Left lung (tissue), 4 donors: ENCODE measurements at regions not wholly inside any gene's neighbourhood (a gene's known extent, or its start where the extent isn't known, plus 50 kb on each side); places are given as distances from the start of the nearest gene placed in this dataset.

Experiments used
- ATAC-seq: fragments of 200-7000 bp; cut with Tn5 transposase; one replicate; pipeline ENCODE4 v1.9.1; 2020; ENCODE audit warnings: moderate library complexity
- DNase-seq, 4 donors: peaks; one replicate each; pipeline ENCODE4 v3.0.0-alpha.2; 2013 to 2020
- H3K27ac ChIP-seq, 2 donors: fragments of 200-600 bp; sonication (generic) in 1 of 2; one replicate each; pipeline versions ENCODE4 v1.5.0 to v1.8.0; 2020 to 2021
- H3K27me3 ChIP-seq, 2 donors: fragments of 200-600 bp; sonication (generic) in 1 of 2; one replicate each; pipeline versions ENCODE4 v1.5.0 to v1.8.0; 2020 to 2021
- H3K36me3 ChIP-seq, 2 donors: fragments of 200-600 bp; sonication (generic) in 1 of 2; one replicate each; pipeline versions ENCODE4 v1.5.0 to v1.8.0; 2020 to 2021
- H3K4me1 ChIP-seq, 2 donors: fragments of 200-600 bp; one replicate each; pipeline ENCODE4 v1.8.0; 2021
- H3K4me3 ChIP-seq, 2 donors: fragments of 200-600 bp; sonication (generic) in 1 of 2; one replicate each; pipeline versions ENCODE4 v1.5.0 to v1.8.0; 2020 to 2021; ENCODE audit warnings: mild to moderate bottlenecking in 1 of 2
- H3K9me3 ChIP-seq, 2 donors: fragments of 200-600 bp; sonication (generic) in 1 of 2; one replicate each; pipeline versions ENCODE4 v1.5.0 to v1.8.0; 2020 to 2021
- intact Hi-C, 2 donors: fragments of 100-400 bp; cut with DNase I; formaldehyde crosslinking; loops; one replicate each; pipeline versions ENCODE4 v1.11.2 to v1.14.2; 2022
- TF ChIP-seq, protein P1 (sequence below), 2 donors: fragments of 200-600 bp; sonication (generic) in 1 of 2; IDR thresholded peaks; one replicate each; pipeline versions ENCODE4 v1.5.0 to v1.8.0; 2021; ENCODE audit warnings: antibody characterized with exemption in 2 of 2
- donor health status: DM: no; HTN: yes; CAD: no.
- donor health status: DM: no; HTN: no; CAD: no.

DNA sequence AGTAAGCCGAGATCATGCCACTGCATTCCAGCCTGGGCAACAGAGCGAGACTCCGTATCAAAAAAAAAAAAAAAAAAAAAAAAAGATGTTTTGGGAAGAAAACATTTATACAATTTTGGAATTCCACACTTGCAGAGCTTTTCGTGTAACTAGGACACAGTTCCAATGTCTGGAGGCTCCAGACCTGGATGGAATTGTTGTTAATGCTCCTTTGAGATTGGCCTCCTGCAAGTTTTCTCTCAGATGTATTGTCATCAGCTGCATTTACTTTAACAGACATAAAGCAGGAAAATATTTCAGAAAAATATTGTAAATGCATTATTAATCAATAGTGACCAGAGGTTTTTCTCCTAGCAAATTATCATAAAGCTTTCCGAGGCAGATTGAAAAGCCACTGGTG is 124.1 kb downstream of the RBM43 start:
- no peak overlapping the region for H3K4me3 ChIP-seq
- no peaks in the 10 kb centered on the region for H3K36me3 ChIP-seq
- no peak overlapping the region for H3K27ac ChIP-seq
- TF ChIP-seq, protein P1, sequence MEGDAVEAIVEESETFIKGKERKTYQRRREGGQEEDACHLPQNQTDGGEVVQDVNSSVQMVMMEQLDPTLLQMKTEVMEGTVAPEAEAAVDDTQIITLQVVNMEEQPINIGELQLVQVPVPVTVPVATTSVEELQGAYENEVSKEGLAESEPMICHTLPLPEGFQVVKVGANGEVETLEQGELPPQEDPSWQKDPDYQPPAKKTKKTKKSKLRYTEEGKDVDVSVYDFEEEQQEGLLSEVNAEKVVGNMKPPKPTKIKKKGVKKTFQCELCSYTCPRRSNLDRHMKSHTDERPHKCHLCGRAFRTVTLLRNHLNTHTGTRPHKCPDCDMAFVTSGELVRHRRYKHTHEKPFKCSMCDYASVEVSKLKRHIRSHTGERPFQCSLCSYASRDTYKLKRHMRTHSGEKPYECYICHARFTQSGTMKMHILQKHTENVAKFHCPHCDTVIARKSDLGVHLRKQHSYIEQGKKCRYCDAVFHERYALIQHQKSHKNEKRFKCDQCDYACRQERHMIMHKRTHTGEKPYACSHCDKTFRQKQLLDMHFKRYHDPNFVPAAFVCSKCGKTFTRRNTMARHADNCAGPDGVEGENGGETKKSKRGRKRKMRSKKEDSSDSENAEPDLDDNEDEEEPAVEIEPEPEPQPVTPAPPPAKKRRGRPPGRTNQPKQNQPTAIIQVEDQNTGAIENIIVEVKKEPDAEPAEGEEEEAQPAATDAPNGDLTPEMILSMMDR (IDR thresholded peaks at IDR 0.05): no peak
- no peaks in the 10 kb centered on the region for H3K9me3 ChIP-seq
- intact Hi-C loops: no loop called here
- H3K4me1 ChIP-seq: no peaks in the 10 kb centered on the region
- ATAC-seq (no peak), DNase-seq (no peak)
- H3K27me3 ChIP-seq: no peaks in the 10 kb centered on the region

DNA sequence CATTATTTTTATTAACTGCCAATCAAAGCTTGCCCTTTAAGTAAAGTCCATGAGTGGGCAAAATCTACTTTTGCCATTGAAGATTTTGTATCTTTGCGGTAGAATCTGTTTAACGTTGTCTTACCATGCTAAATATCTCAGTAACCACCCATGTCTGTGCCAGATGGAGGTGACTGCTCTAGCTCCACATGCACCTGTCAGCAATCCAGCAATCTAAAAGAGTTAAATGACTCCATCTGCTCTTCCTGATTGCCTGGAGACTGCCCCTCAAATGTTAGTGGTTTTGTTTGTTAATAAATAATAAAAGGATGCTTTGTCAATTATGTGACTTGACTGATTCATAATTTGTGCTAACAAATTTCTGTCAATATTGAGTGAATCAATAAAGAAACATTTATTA is 141.7 kb downstream of the RBM43 start:
- Histone ChIP-seq H3K27me3 (no peaks in the 10 kb centered on the region), H3K4me3 (no peak overlapping the region), H3K36me3 (no peaks in the 10 kb centered on the region), H3K27ac (no peak overlapping the region), H3K4me1 (no peaks in the 10 kb centered on the region), H3K9me3 (peaks cover 0 to 10% of the 10 kb centered on the region in 2 donors)
- DNase-seq: no peak
- intact Hi-C loops: no loop called here
- TF ChIP-seq, protein P1 (IDR thresholded peaks at IDR 0.05): no peak
- no peak for ATAC-seq

DNA sequence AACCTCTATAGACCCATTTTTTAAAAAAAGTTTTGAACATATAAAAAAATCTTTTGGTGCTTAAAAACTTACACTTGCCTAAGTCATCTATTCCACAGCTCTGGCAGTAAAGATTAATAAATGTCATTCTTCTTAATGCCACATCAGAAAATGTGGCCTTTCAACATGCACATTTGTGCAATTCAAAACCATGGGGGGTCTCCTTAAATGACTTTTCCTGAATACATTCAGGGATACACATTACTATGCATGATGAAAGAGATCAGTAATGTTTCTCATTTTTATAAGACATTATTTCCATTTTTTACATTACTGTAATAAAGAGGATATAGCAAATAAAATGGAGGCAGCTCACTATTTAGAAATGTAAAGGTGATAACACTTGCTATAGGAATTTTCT is 142.3 kb downstream of the RBM43 start:
- TF ChIP-seq, protein P1 (IDR thresholded peaks at IDR 0.05): no peak
- H3K36me3 ChIP-seq: no peaks in the 10 kb centered on the region
- H3K27me3 ChIP-seq: no peaks in the 10 kb centered on the region
- intact Hi-C loops: no loop called here
- H3K4me1 ChIP-seq: no peaks in the 10 kb centered on the region
- peaks cover 0 to 10% of the 10 kb centered on the region in 2 donors for H3K9me3 ChIP-seq
- no peak overlapping the region for H3K27ac ChIP-seq
- H3K4me3 ChIP-seq: no peak overlapping the region
- no peak for ATAC-seq
- no peak for DNase-seq

DNA sequence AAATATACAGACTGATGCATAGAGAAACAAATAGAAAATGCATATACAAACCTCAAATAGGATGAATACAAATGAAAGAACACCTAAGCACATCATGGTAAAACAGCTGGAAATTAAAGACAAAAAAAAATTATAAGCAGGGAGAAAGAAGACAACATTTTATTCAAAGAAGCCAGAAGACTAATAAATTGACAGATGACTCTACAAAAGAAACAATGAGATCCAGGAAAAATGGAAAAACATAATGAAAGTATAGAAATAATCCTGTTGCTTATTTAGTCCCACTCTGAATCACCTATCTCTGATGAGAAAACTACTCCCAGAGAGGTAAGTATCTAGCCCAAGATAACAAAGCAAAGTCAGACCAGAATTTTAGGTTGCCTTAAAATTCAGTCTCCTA is 143.4 kb downstream of the RBM43 start:
- Histone ChIP-seq H3K36me3 (no peaks in the 10 kb centered on the region), H3K4me1 (no peaks in the 10 kb centered on the region), H3K27me3 (no peaks in the 10 kb centered on the region), H3K9me3 (peaks cover 0 to 10% of the 10 kb centered on the region in 2 donors), H3K4me3 (no peak overlapping the region), H3K27ac (no peak overlapping the region)
- intact Hi-C loops: no loop called here
- TF ChIP-seq, protein P1 (IDR thresholded peaks at IDR 0.05): no peak
- ATAC-seq (no peak), DNase-seq (no peak)

DNA sequence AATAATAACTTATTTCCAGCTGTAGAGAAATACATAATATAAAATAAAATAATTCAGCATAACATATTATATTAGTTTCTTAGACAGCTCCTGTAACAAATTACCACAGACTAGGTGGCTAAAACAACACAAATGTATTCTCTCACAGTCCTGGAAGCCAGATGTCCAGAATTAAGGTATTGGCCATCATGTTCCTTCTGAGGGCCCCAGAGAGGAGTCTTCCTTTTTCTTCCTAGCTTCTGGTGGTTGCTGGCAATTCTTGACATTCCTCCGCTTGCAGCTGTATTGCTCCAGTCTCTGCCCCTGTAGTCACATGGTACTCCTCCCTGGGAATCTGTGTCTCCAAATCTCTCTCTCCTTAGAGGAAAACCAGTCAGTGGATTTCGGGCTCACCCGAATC is 146.8 kb downstream of the RBM43 start:
- no peak for ATAC-seq

More for the DNA sequence above, 146.8 kb downstream of the RBM43 start:
- H3K36me3 ChIP-seq: no peaks in the 10 kb centered on the region
- no peaks in the 10 kb centered on the region for H3K27me3 ChIP-seq
- TF ChIP-seq, protein P1 (IDR thresholded peaks at IDR 0.05): no peak
- no peak overlapping the region for H3K4me3 ChIP-seq
- peaks cover 0 to 10% of the 10 kb centered on the region in 2 donors for H3K9me3 ChIP-seq
- H3K27ac ChIP-seq: no peak overlapping the region
- no peaks in the 10 kb centered on the region for H3K4me1 ChIP-seq
- intact Hi-C loops: no loop called here
- DNase-seq: no peak
